PC-3 (cell line): ENCODE measurements at regions not wholly inside any gene's neighbourhood (a gene's known extent, or its start where the extent isn't known, plus 50 kb on each side); places are given as distances from the start of the nearest gene placed in this dataset.

Experiments used
- ATAC-seq: fragments of 200-7000 bp; cut with Tn5 transposase; 2 replicates; pipeline ENCODE4 v1.9.1; 2020; ENCODE audit warnings: mild to moderate bottlenecking, moderate library complexity
- BruUV-seq: library from RNA; stranded (reverse); fragments of 400-500 nt; replicated peaks from 2 replicates; lab custom pipeline; 2021; lab: Mats Ljungman, UMichigan
- CTCF ChIA-PET: fragments of 300-600 bp; sonication (Branson Sonifier 250); formaldehyde crosslinking; loops from one replicate; lab custom pipeline; 2022; ENCODE audit warnings: antibody characterized with exemption; lab: Charles Lee
- POLR2A ChIA-PET: fragments of 300-600 bp; sonication (Branson Sonifier 250); formaldehyde crosslinking; loops from one replicate; lab custom pipeline; 2022; ENCODE audit warnings: antibody characterized with exemption; ENCODE audit not compliant: unreplicated experiment; lab: Charles Lee
- DNase-seq: peaks from one replicate; pipeline ENCODE4 v3.0.0-alpha.2; 2015
- H2AFZ ChIP-seq: fragments of 300-600 bp; sonication (generic); 2 replicates; pipeline ENCODE4 v1.6.0; 2016; ENCODE audit warnings: antibody characterized with exemption, low read length
- H3F3A ChIP-seq: fragments of 300-600 bp; sonication (generic); one replicate; pipeline ENCODE4 v1.6.0; 2017; ENCODE audit warnings: antibody characterized with exemption, low read length, control low read depth, mild to moderate bottlenecking; ENCODE audit not compliant: unreplicated experiment
- H3K27ac ChIP-seq: fragments of 300-600 bp; sonication (generic); 2 replicates; pipeline ENCODE4 v1.5.1; 2016; ENCODE audit warnings: mild to moderate bottlenecking, low read length
- H3K27me3 ChIP-seq: fragments of 300-600 bp; sonication (generic); 2 replicates; pipeline ENCODE4 v1.6.1; 2016; ENCODE audit warnings: low read length, mixed read lengths
- H3K36me3 ChIP-seq: fragments of 300-600 bp; sonication (generic); 2 replicates; pipeline ENCODE4 v1.6.1; 2016; ENCODE audit warnings: low read depth, mixed run types, low read length, mixed read lengths
- H3K4me1 ChIP-seq: fragments of 300-600 bp; sonication (generic); 2 replicates; pipeline ENCODE4 v1.5.1; 2016; ENCODE audit warnings: low read length; ENCODE audit not compliant: insufficient read depth
- H3K4me2 ChIP-seq: fragments of 300-600 bp; sonication (generic); 2 replicates; pipeline ENCODE4 v1.6.0; 2016; ENCODE audit warnings: low read length
- H3K4me3 ChIP-seq: fragments of 300-600 bp; sonication (generic); 2 replicates; pipeline ENCODE4 v1.5.1; 2016; ENCODE audit warnings: mild to moderate bottlenecking, low read length, mixed read lengths
- H3K79me2 ChIP-seq: fragments of 300-600 bp; sonication (generic); 2 replicates; pipeline ENCODE4 v1.6.1; 2017; ENCODE audit warnings: low read length, mixed read lengths
- H3K9ac ChIP-seq: fragments of 300-600 bp; sonication (generic); 2 replicates; pipeline ENCODE4 v1.6.0; 2016; ENCODE audit warnings: mild to moderate bottlenecking, low read length
- H3K9me2 ChIP-seq: fragments of 300-600 bp; sonication (generic); replicated peaks from 2 replicates; pipeline ENCODE4 v1.6.1; 2016; ENCODE audit warnings: mixed run types, low read length, mixed read lengths
- H3K9me3 ChIP-seq: fragments of 300-600 bp; sonication (generic); 2 replicates; pipeline ENCODE4 v1.6.1; 2016; ENCODE audit warnings: low read length, mixed read lengths
- H4K20me1 ChIP-seq: fragments of 300-600 bp; sonication (generic); 2 replicates; pipeline ENCODE4 v1.6.1; 2016; ENCODE audit warnings: low read length, mixed read lengths
- EZH2 ChIP-seq: fragments of 300-600 bp; sonication (generic); IDR thresholded peaks from one replicate; pipeline ENCODE4 v1.6.1; 2017; ENCODE audit warnings: antibody characterized with exemption, mild to moderate bottlenecking, low read length; ENCODE audit not compliant: unreplicated experiment
- EZH2phosphoT487 ChIP-seq: fragments of 300-600 bp; sonication (generic); IDR thresholded peaks from 2 replicates; pipeline ENCODE4 v1.6.1; 2018; ENCODE audit warnings: mild to moderate bottlenecking, antibody characterized with exemption, low read length, borderline replicate concordance
- intact Hi-C: fragments of 100-400 bp; cut with micrococcal nuclease; formaldehyde crosslinking; loops from 2 replicates; pipeline ENCODE4 v1.9.0; 2023
- TF ChIP-seq, protein P1 (sequence below): fragments of 300-600 bp; sonication (generic); conservative IDR thresholded peaks from 2 replicates; pipeline ENCODE4 v1.5.1; 2017; ENCODE audit warnings: antibody characterized with exemption, low read depth, mild to moderate bottlenecking, low read length

GRCh38 chr2:16568998-16569784, 96.4 kb downstream of the CYRIA start:
- no peak overlapping the region for H3K9ac ChIP-seq
- H3K27me3 ChIP-seq: no peaks in the 10 kb centered on the region
- H3K36me3 ChIP-seq: no peaks in the 10 kb centered on the region
- H3K27ac ChIP-seq: no peak overlapping the region
- no peak overlapping the region for H3K4me3 ChIP-seq
- no peak overlapping the region for H2AFZ ChIP-seq
- peaks cover 4% of the 10 kb centered on the region; the same call in 1 of the 2 replicates for H3K9me3 ChIP-seq
- H3F3A ChIP-seq: no peaks in the 10 kb centered on the region
- intact Hi-C loops: no loop called here
- no TSS peak for BruUV-seq
- no peak for TF ChIP-seq EZH2
- no peak for TF ChIP-seq EZH2phosphoT487
- TF ChIP-seq, protein P1, sequence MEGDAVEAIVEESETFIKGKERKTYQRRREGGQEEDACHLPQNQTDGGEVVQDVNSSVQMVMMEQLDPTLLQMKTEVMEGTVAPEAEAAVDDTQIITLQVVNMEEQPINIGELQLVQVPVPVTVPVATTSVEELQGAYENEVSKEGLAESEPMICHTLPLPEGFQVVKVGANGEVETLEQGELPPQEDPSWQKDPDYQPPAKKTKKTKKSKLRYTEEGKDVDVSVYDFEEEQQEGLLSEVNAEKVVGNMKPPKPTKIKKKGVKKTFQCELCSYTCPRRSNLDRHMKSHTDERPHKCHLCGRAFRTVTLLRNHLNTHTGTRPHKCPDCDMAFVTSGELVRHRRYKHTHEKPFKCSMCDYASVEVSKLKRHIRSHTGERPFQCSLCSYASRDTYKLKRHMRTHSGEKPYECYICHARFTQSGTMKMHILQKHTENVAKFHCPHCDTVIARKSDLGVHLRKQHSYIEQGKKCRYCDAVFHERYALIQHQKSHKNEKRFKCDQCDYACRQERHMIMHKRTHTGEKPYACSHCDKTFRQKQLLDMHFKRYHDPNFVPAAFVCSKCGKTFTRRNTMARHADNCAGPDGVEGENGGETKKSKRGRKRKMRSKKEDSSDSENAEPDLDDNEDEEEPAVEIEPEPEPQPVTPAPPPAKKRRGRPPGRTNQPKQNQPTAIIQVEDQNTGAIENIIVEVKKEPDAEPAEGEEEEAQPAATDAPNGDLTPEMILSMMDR: no peak
- POLR2A ChIA-PET: interaction anchor here (0.6 kb wide), 1 partner anchor 1185 kb away, joined by 5 read pairs; the partner anchor contains the start of genes GEN1 and SMC6
- H3K4me1 ChIP-seq: no peaks in the 10 kb centered on the region
- ATAC-seq (no peak), DNase-seq (no peak)
- no peaks in the 10 kb centered on the region for H3K79me2 ChIP-seq
- no peaks in the 10 kb centered on the region for H3K9me2 ChIP-seq
- H4K20me1 ChIP-seq: no peaks in the 10 kb centered on the region
- CTCF ChIA-PET: no interaction called here
- H3K4me2 ChIP-seq: no peak overlapping the region

DNA sequence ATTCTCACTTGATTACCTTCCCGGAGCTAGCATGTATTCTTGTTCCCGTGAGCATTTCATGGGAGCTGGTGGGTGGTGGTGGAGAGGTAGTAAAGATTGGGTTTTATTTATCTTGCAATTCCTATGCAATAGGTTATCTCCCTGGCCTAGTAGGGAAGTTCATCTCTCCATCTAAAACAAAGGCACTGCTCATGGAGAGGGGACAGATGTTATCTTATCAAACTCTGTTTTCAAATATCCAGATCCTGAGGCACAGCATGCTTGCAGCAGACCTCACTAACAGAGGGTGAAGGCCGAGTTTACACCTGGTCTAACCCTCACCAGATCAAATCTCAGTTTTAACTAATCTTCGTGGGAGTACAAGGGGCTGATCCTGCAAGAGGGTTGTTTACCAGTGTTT, 98.9 kb downstream of the CYRIA start:
- Histone ChIP-seq H3K9me2 (no peaks in the 10 kb centered on the region), H3K9ac (no peak overlapping the region), H4K20me1 (no peaks in the 10 kb centered on the region), H3K79me2 (no peaks in the 10 kb centered on the region), H2AFZ (no peak overlapping the region), H3K4me2 (no peak overlapping the region), H3F3A (no peaks in the 10 kb centered on the region), H3K9me3 (peaks cover 4% of the 10 kb centered on the region; the same call in 1 of the 2 replicates), H3K36me3 (no peaks in the 10 kb centered on the region), H3K4me3 (no peak overlapping the region), H3K4me1 (no peaks in the 10 kb centered on the region), H3K27ac (no peak overlapping the region), H3K27me3 (no peaks in the 10 kb centered on the region)
- TF ChIP-seq EZH2 (no peak), EZH2phosphoT487 (no peak)
- TF ChIP-seq, protein P1: no peak
- intact Hi-C loops: no loop called here
- BruUV-seq: no TSS peak
- DNase-seq: no peak
- ATAC-seq: no peak
- ChIA-PET POLR2A (no interaction called here), CTCF (no interaction called here)

GRCh38 chr2:16565481-16565880, 100.2 kb downstream of the CYRIA start:
- no TSS peak for BruUV-seq

More at GRCh38 chr2:16565481-16565880, 100.2 kb downstream of the CYRIA start:
- no peak overlapping the region for H3K4me2 ChIP-seq
- POLR2A ChIA-PET: no interaction called here
- no peaks in the 10 kb centered on the region for H3K36me3 ChIP-seq
- no peaks in the 10 kb centered on the region for H3K9me2 ChIP-seq
- intact Hi-C loops: no loop called here
- no peak for ATAC-seq
- no peaks in the 10 kb centered on the region for H3K79me2 ChIP-seq
- no peaks in the 10 kb centered on the region for H3K4me1 ChIP-seq
- no peaks in the 10 kb centered on the region for H4K20me1 ChIP-seq
- DNase-seq: no peak
- H2AFZ ChIP-seq: no peak overlapping the region
- TF ChIP-seq, protein P1: no peak
- TF ChIP-seq EZH2phosphoT487 (no peak), EZH2 (no peak)
- H3K9me3 ChIP-seq: peaks cover under 1% of the 10 kb centered on the region; the same call in 1 of the 2 replicates
- no peak overlapping the region for H3K27ac ChIP-seq
- no peak overlapping the region for H3K4me3 ChIP-seq
- no peaks in the 10 kb centered on the region for H3K27me3 ChIP-seq
- H3K9ac ChIP-seq: no peak overlapping the region
- no peaks in the 10 kb centered on the region for H3F3A ChIP-seq
- CTCF ChIA-PET: no interaction called here
